WTC11 (cell line): ENCODE measurements at regions not wholly inside any gene's neighbourhood (a gene's known extent, or its start where the extent isn't known, plus 50 kb on each side); places are given as distances from the start of the nearest gene placed in this dataset.
"Not testable (repeated sequence)": the region's sequence is repeated elsewhere in the genome, so short reads cannot be mapped to it uniquely, and the experiment has no call there.

Source experiments
- ATAC-seq: fragments of 200-7000 bp; cut with Tn5 transposase; 2 replicates; pipeline ENCODE4 v1.10.0; 2021; ENCODE audit warnings: mild to moderate bottlenecking, moderate library complexity
- CTCF ChIA-PET: fragments of 300-600 bp; sonication (Branson Sonifier 250); formaldehyde crosslinking; loops from one replicate; lab custom pipeline; 2021; ENCODE audit warnings: antibody characterized with exemption; lab: Charles Lee
- POLR2A ChIA-PET: fragments of 350-600 bp; sonication (Branson Sonifier 250); formaldehyde crosslinking; loops from one replicate; lab custom pipeline; 2021; ENCODE audit warnings: antibody characterized with exemption; lab: Charles Lee
- DNase-seq: peaks from one replicate; pipeline ENCODE4 v3.0.0; 2021; ENCODE audit warnings: low spot score
- H3K27ac Mint-ChIP-seq: 2 replicates; pipeline ENCODE4 v1.8.0; 2021; ENCODE audit warnings: mixed read lengths
- H3K27me3 Mint-ChIP-seq: 2 replicates; pipeline ENCODE4 v1.8.0; 2021; ENCODE audit warnings: low read depth, mild to moderate bottlenecking, moderate library complexity, mixed read lengths
- H3K36me3 Mint-ChIP-seq: 2 replicates; pipeline ENCODE4 v1.8.0; 2021; ENCODE audit warnings: mixed read lengths
- H3K4me1 Mint-ChIP-seq: 2 replicates; pipeline ENCODE4 v1.8.0; 2022; ENCODE audit warnings: mixed read lengths
- H3K4me3 Mint-ChIP-seq: 2 replicates; pipeline ENCODE4 v1.8.0; 2021; ENCODE audit warnings: mild to moderate bottlenecking, moderate library complexity, mixed read lengths
- H3K9me3 Mint-ChIP-seq: 2 replicates; pipeline ENCODE4 v1.8.0; 2021; ENCODE audit warnings: mixed read lengths
- AR ChIP-seq: fragments of 250-450 bp; sonication (Bioruptor Pico); IDR thresholded peaks from 2 replicates; pipeline ENCODE4 v1.9.0; 2021; ENCODE audit warnings: mild to moderate bottlenecking
- FOXP1 ChIP-seq: sonication (generic); formaldehyde crosslinking; IDR thresholded peaks from 2 replicates; pipeline ENCODE4 v1.8.0; 2022; ENCODE audit warnings: missing genetic modification reagents, mild to moderate bottlenecking, moderate library complexity, borderline replicate concordance
- HMGA2 ChIP-seq: fragments of 250-450 bp; sonication (Bioruptor Pico); IDR thresholded peaks from 2 replicates; pipeline ENCODE4 v1.4.0; 2021; ENCODE audit warnings: mild to moderate bottlenecking, moderate library complexity
- JUN ChIP-seq: sonication (generic); formaldehyde crosslinking; IDR thresholded peaks from 2 replicates; pipeline ENCODE4 v1.8.0; 2023; ENCODE audit warnings: mild to moderate bottlenecking, missing genetic modification reagents
- MAX ChIP-seq: sonication (generic); formaldehyde crosslinking; IDR thresholded peaks from 2 replicates; pipeline ENCODE4 v1.8.0; 2022; ENCODE audit warnings: mild to moderate bottlenecking, missing genetic modification reagents
- MLX ChIP-seq: sonication (generic); formaldehyde crosslinking; IDR thresholded peaks from 2 replicates; pipeline ENCODE4 v1.8.1; 2023; ENCODE audit warnings: mild to moderate bottlenecking, missing genetic modification reagents, moderate library complexity
- MYBL2 ChIP-seq: sonication (generic); formaldehyde crosslinking; IDR thresholded peaks from 2 replicates; pipeline ENCODE4 v1.8.1; 2023; ENCODE audit warnings: mild to moderate bottlenecking, moderate library complexity, missing genetic modification reagents
- NR1H2 ChIP-seq: sonication (generic); formaldehyde crosslinking; IDR thresholded peaks from 2 replicates; pipeline ENCODE4 v1.9.0; 2021; ENCODE audit warnings: mild to moderate bottlenecking, moderate library complexity, missing genetic modification reagents
- NR3C1 ChIP-seq: sonication (generic); formaldehyde crosslinking; conservative IDR thresholded peaks from 2 replicates; pipeline ENCODE4 v1.8.1; 2023; ENCODE audit warnings: low read depth, mild to moderate bottlenecking, missing genetic modification reagents
- SMAD3 ChIP-seq: sonication (generic); formaldehyde crosslinking; IDR thresholded peaks from 2 replicates; pipeline ENCODE4 v1.8.0; 2022; ENCODE audit warnings: missing genetic modification reagents, mild to moderate bottlenecking, borderline replicate concordance
- TEAD1 ChIP-seq: sonication (generic); formaldehyde crosslinking; IDR thresholded peaks from 2 replicates; pipeline ENCODE4 v1.8.0; 2022; ENCODE audit warnings: mild to moderate bottlenecking, missing genetic modification reagents
- TP53 ChIP-seq: sonication (generic); formaldehyde crosslinking; IDR thresholded peaks from 2 replicates; pipeline ENCODE4 v1.8.1; 2023; ENCODE audit warnings: mild to moderate bottlenecking, missing genetic modification reagents
- ZBTB43 ChIP-seq: sonication (generic); formaldehyde crosslinking; IDR thresholded peaks from 2 replicates; pipeline ENCODE4 v1.8.1; 2023; ENCODE audit warnings: mild to moderate bottlenecking, missing genetic modification reagents
- ZNF232 ChIP-seq: sonication (generic); formaldehyde crosslinking; IDR thresholded peaks from 2 replicates; pipeline ENCODE4 v1.8.0; 2022; ENCODE audit warnings: mild to moderate bottlenecking, missing genetic modification reagents
- ZNF281 ChIP-seq: sonication (generic); formaldehyde crosslinking; IDR thresholded peaks from 2 replicates; pipeline ENCODE4 v1.8.0; 2023; ENCODE audit warnings: mild to moderate bottlenecking, missing genetic modification reagents
- ZNF317 ChIP-seq: sonication (generic); formaldehyde crosslinking; IDR thresholded peaks from 2 replicates; pipeline ENCODE4 v1.8.1; 2023; ENCODE audit warnings: low read depth, mild to moderate bottlenecking, moderate library complexity, missing genetic modification reagents, borderline replicate concordance
- ZNF423 ChIP-seq: fragments of 250-450 bp; sonication (Bioruptor Pico); IDR thresholded peaks from 2 replicates; pipeline ENCODE4 v2.1.2; 2022; ENCODE audit warnings: mild to moderate bottlenecking, moderate library complexity
- ZNF671 ChIP-seq: fragments of 250-450 bp; sonication (Bioruptor Pico); IDR thresholded peaks from 2 replicates; pipeline ENCODE4 v1.8.0; 2021; ENCODE audit warnings: mild to moderate bottlenecking
- TF ChIP-seq, protein P1 (sequence below): fragments of 250-450 bp; sonication (Bioruptor Pico); IDR thresholded peaks from 2 replicates; pipeline ENCODE4 v1.8.0; 2021; ENCODE audit warnings: mild to moderate bottlenecking
- TF ChIP-seq, protein P2 (sequence below): sonication (generic); formaldehyde crosslinking; IDR thresholded peaks from 2 replicates; pipeline ENCODE4 v1.8.0; 2022; ENCODE audit warnings: mild to moderate bottlenecking, missing genetic modification reagents

DNA sequence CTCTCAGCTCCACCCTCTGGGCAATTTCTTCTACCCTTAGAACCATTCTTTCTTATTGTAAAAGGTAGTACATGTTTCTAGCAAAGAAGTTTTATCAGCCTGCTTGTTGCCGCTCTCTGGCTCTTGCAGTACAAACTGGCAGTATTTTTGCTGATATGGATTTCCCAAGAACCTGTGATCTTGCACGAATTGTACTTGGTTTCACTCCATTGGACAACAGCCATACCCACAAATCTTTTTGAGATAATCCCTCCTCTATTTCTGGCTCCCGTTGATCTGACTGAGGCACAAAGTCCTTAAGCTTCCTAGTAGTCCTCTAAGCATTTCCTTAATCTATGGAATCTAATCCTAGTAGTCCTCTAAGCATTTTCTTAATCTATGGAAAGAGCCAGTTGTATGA lies 487.0 kb upstream of the PTCHD4 start (continued):
- TF ChIP-seq, protein P1, sequence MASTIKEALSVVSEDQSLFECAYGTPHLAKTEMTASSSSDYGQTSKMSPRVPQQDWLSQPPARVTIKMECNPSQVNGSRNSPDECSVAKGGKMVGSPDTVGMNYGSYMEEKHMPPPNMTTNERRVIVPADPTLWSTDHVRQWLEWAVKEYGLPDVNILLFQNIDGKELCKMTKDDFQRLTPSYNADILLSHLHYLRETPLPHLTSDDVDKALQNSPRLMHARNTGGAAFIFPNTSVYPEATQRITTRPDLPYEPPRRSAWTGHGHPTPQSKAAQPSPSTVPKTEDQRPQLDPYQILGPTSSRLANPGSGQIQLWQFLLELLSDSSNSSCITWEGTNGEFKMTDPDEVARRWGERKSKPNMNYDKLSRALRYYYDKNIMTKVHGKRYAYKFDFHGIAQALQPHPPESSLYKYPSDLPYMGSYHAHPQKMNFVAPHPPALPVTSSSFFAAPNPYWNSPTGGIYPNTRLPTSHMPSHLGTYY = no peak
- TF ChIP-seq ZNF423 (CRISPR knock-in tag) (no peak), MYBL2 (CRISPR knock-in tag) (no peak), TEAD1 (CRISPR knock-in tag) (no peak)

DNA sequence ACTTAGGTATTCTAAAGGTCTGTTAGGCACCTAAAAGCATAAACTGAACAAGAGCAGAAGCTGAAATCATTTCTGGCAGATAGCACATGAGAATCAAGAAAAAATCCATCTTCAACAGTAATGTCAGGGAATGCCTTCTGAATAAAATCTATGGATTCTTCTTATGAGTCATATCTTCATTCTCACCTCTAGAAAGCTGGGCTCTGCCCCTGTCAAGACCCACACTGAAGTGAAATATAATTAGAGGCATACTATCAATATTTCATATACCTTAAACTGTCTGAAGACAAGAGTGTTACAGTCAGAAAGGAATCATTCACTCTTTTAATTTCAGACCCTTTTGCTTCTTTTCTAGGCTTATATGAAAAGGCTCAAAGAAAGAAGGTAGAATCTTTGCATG lies 485.8 kb upstream of the PTCHD4 start:
- ChIA-PET POLR2A (no interaction called here), CTCF (no interaction called here)
- no peak overlapping the region for H3K4me3 Mint-ChIP-seq
- H3K27ac Mint-ChIP-seq = no peak overlapping the region
- no peak for TF ChIP-seq ZNF281 (CRISPR knock-in tag)
- no peak for TF ChIP-seq MAX (CRISPR knock-in tag)
- TF ChIP-seq TP53 (CRISPR knock-in tag) = no peak
- no peak for TF ChIP-seq NR3C1 (CRISPR knock-in tag)
- no peak for TF ChIP-seq ZNF423 (CRISPR knock-in tag)
- no peak for TF ChIP-seq HMGA2 (CRISPR knock-in tag)
- TF ChIP-seq SMAD3 = no peak
- no peak for TF ChIP-seq ZNF317 (CRISPR knock-in tag)
- TF ChIP-seq ZBTB43 (CRISPR knock-in tag) = no peak
- TF ChIP-seq, protein P2, sequence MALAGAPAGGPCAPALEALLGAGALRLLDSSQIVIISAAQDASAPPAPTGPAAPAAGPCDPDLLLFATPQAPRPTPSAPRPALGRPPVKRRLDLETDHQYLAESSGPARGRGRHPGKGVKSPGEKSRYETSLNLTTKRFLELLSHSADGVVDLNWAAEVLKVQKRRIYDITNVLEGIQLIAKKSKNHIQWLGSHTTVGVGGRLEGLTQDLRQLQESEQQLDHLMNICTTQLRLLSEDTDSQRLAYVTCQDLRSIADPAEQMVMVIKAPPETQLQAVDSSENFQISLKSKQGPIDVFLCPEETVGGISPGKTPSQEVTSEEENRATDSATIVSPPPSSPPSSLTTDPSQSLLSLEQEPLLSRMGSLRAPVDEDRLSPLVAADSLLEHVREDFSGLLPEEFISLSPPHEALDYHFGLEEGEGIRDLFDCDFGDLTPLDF (CRISPR knock-in tag) = no peak
- no peaks in the 10 kb centered on the region for H3K4me1 Mint-ChIP-seq
- ATAC-seq (no peak), DNase-seq (no peak)
- no peaks in the 10 kb centered on the region for H3K27me3 Mint-ChIP-seq
- H3K36me3 Mint-ChIP-seq = no peaks in the 10 kb centered on the region
- H3K9me3 Mint-ChIP-seq = peaks cover 4% of the 10 kb centered on the region

DNA sequence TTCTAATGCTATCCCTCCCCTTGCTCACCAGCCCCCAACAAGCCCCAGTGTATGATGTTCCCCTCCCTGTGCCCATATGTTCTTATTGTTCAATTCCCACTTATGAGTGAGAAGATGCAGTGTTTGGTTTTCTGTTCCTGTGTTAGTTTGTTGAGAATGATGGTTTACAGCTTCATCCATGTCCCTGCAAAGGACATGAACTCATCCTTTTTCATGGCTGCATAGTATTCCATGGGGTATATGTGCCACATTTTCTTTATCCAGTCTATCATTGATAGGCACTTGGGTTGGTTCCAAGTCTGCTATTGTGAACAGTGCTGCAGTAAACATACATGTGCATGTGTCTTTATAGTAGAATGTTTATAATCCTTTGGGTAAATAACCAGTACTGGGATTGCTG lies 480.2 kb upstream of the PTCHD4 start:
- CTCF ChIA-PET, H3K27me3 Mint-ChIP-seq, H3K4me1 Mint-ChIP-seq, ATAC-seq, POLR2A ChIA-PET, H3K27ac Mint-ChIP-seq, H3K4me3 Mint-ChIP-seq, DNase-seq, H3K36me3 Mint-ChIP-seq: not testable (repeated sequence)
- H3K9me3 Mint-ChIP-seq = peaks cover 14% of the 10 kb centered on the region

DNA sequence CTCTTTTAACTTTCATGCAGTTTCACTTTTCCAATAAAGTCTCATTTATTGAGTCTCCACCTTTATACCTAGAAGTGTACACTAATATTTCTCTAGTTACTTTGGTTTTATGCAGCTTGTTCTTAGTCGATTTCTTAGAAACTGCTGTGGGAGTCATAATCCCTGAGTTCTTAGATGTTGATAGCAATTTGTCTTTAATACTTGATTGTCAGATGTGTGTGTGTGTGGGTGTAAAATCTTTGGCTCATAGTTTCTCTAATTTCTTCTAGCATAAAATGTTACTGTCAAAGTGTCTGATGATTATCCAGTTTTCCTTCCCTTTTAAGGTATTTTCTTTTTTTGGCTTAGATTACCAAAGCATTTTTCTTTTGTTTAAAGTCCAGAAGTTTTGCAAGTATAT lies 473.8 kb upstream of the PTCHD4 start:
- Mint-ChIP-seq H3K27me3 (no peaks in the 10 kb centered on the region), H3K4me1 (no peaks in the 10 kb centered on the region), H3K36me3 (no peaks in the 10 kb centered on the region), H3K4me3 (no peak overlapping the region), H3K9me3 (no peaks in the 10 kb centered on the region), H3K27ac (no peak overlapping the region)
- ChIA-PET POLR2A (no interaction called here), CTCF (no interaction called here)
- ATAC-seq (no peak), DNase-seq (no peak)
- TF ChIP-seq AR (no peak), NR1H2 (CRISPR knock-in tag) (no peak), ZNF671 (CRISPR knock-in tag) (no peak), JUN (no peak), ZNF232 (CRISPR knock-in tag) (no peak), MLX (CRISPR knock-in tag) (no peak), FOXP1 (no peak)
- TF ChIP-seq, protein P1 = no peak
